IMR-90 (cell line): ENCODE measurements at regions not wholly inside any gene's neighbourhood (a gene's known extent, or its start where the extent isn't known, plus 50 kb on each side); places are given as distances from the start of the nearest gene placed in this dataset.

Source experiments
- ATAC-seq: fragments of 200-7000 bp; cut with Tn5 transposase; 2 replicates; pipeline ENCODE4 v1.9.1; 2020; ENCODE audit warnings: low read depth, mild to moderate bottlenecking, moderate library complexity
- BruUV-seq: library from RNA; stranded (reverse); fragments of 400-500 nt; replicated peaks from 2 replicates; lab custom pipeline; 2021; lab: Mats Ljungman, UMichigan
- CTCF ChIA-PET: fragments of 300-600 bp; formaldehyde crosslinking; extraction: SDS; loops from one replicate; lab custom pipeline; 2021; ENCODE audit warnings: antibody characterized with exemption; lab: Yijun Ruan, JAX
- POLR2A ChIA-PET: fragments of 300-600 bp; sonication (Branson Sonifier 250); formaldehyde crosslinking; loops from one replicate; lab custom pipeline; 2022; ENCODE audit warnings: antibody characterized with exemption; ENCODE audit not compliant: unreplicated experiment; lab: Charles Lee
- DNase-seq: peaks from one replicate; pipeline ENCODE4 v3.0.0; 2013
- H2AFZ ChIP-seq: replicated peaks from 2 replicates; pipeline ENCODE3; 2013; ENCODE audit warnings: low read length, mild to moderate bottlenecking; ENCODE audit not compliant: poor library complexity
- H2AK5ac ChIP-seq: 2 replicates; pipeline ENCODE4 v1.6.1; 2013; ENCODE audit warnings: low read depth, low read length, inconsistent platforms
- H2AK9ac ChIP-seq: replicated peaks from 2 replicates; pipeline ENCODE3; 2013; ENCODE audit warnings: mild to moderate bottlenecking, low read depth, low read length, moderate library complexity; ENCODE audit not compliant: poor library complexity
- H2BK120ac ChIP-seq: 2 replicates; pipeline ENCODE4 v1.6.1; 2013; ENCODE audit warnings: low read depth, low read length, inconsistent platforms
- H2BK15ac ChIP-seq: 3 replicates; pipeline ENCODE4 v1.6.1; 2013; ENCODE audit warnings: low read depth, low read length, inconsistent platforms
- H2BK20ac ChIP-seq: 2 replicates; pipeline ENCODE4 v1.6.1; 2013; ENCODE audit warnings: low read depth, mild to moderate bottlenecking, inconsistent platforms, low read length, moderate library complexity
- H2BK5ac ChIP-seq: 2 replicates; pipeline ENCODE4 v1.6.1; 2013; ENCODE audit warnings: mild to moderate bottlenecking, low read depth, low read length, inconsistent platforms; ENCODE audit not compliant: poor library complexity, severe bottlenecking
- H3K14ac ChIP-seq: replicated peaks from 2 replicates; pipeline ENCODE4 v1.6.1; 2013; ENCODE audit warnings: low read depth, low read length, inconsistent platforms
- H3K18ac ChIP-seq: 2 replicates; pipeline ENCODE4 v1.6.1; 2013; ENCODE audit warnings: low read depth, low read length, control low read depth
- H3K23ac ChIP-seq: 2 replicates; pipeline ENCODE4 v1.6.1; 2013; ENCODE audit warnings: low read depth, low read length, inconsistent platforms
- H3K27ac ChIP-seq: 2 replicates; pipeline ENCODE4 v1.5.1; 2013; ENCODE audit warnings: mild to moderate bottlenecking, control low read depth, low read length; ENCODE audit not compliant: insufficient read depth
- H3K27me3 ChIP-seq: 2 replicates; pipeline ENCODE4 v1.6.1; 2013; ENCODE audit warnings: low read length; ENCODE audit not compliant: control insufficient read depth, insufficient read depth
- H3K36me3 ChIP-seq: 2 replicates; pipeline ENCODE4 v1.6.1; 2013; ENCODE audit warnings: low read length, mixed read lengths; ENCODE audit not compliant: control insufficient read depth, insufficient read depth
- H3K4ac ChIP-seq: 2 replicates; pipeline ENCODE4 v1.6.1; 2013; ENCODE audit warnings: low read depth, low read length, inconsistent platforms
- H3K4me1 ChIP-seq: 2 replicates; pipeline ENCODE4 v1.6.1; 2013; ENCODE audit warnings: low read length, mixed read lengths; ENCODE audit not compliant: control insufficient read depth, insufficient read depth
- H3K4me2 ChIP-seq: 2 replicates; pipeline ENCODE4 v1.6.1; 2013; ENCODE audit warnings: low read depth, mild to moderate bottlenecking, control low read depth, low read length, moderate library complexity
- H3K4me3 ChIP-seq: 2 replicates; pipeline ENCODE4 v1.5.1; 2013; ENCODE audit warnings: low read depth, mild to moderate bottlenecking, control low read depth, low read length, moderate library complexity; ENCODE audit not compliant: insufficient read depth
- H3K56ac ChIP-seq: 2 replicates; pipeline ENCODE4 v1.6.1; 2013; ENCODE audit warnings: low read length, inconsistent platforms; ENCODE audit not compliant: insufficient read depth; ENCODE audit errors: extremely low read depth
- H3K79me1 ChIP-seq, 2 experiments: 2 replicates each; pipeline ENCODE4 v1.6.1; 2013; ENCODE audit warnings: low read length in 2 of 2, inconsistent platforms in 1 of 2, low read depth in 1 of 2
- H3K9ac ChIP-seq: 2 replicates; pipeline ENCODE4 v1.6.1; 2013; ENCODE audit warnings: low read depth, low read length, control low read depth
- H3K9me1 ChIP-seq: 2 replicates; pipeline ENCODE4 v1.6.1; 2013; ENCODE audit warnings: low read length, inconsistent platforms; ENCODE audit not compliant: insufficient read depth
- H3K9me3 ChIP-seq: 2 replicates; pipeline ENCODE4 v1.6.1; 2013; ENCODE audit warnings: low read length; ENCODE audit not compliant: control insufficient read depth, insufficient read depth
- H4K20me1 ChIP-seq: 2 replicates; pipeline ENCODE4 v1.6.1; 2013; ENCODE audit warnings: low read length, inconsistent platforms; ENCODE audit not compliant: insufficient read depth
- H4K5ac ChIP-seq: 2 replicates; pipeline ENCODE4 v1.6.1; 2013; ENCODE audit warnings: mild to moderate bottlenecking, low read depth, low read length, control low read depth
- H4K8ac ChIP-seq, 2 experiments: 2 replicates each; pipeline ENCODE4 v1.6.1; 2013; ENCODE audit warnings: low read depth in 2 of 2, low read length in 2 of 2, control low read depth in 1 of 2, inconsistent platforms in 1 of 2
- H4K91ac ChIP-seq: 2 replicates; pipeline ENCODE4 v1.6.1; 2013; ENCODE audit warnings: low read depth, low read length, inconsistent platforms; ENCODE audit not compliant: insufficient read depth
- FOS ChIP-seq: fragments of 150-350 bp; IDR thresholded peaks from 2 replicates; pipeline ENCODE4 v1.6.1; 2016; ENCODE audit warnings: low read depth, low read length
- POLR2A ChIP-seq: IDR thresholded peaks from 2 replicates; pipeline ENCODE4 v1.6.1; 2012; ENCODE audit warnings: mild to moderate bottlenecking, low read depth, low read length
- SMC3 ChIP-seq: fragments of 150-350 bp; IDR thresholded peaks from 2 replicates; pipeline ENCODE4 v1.6.1; 2016; ENCODE audit warnings: low read depth, mild to moderate bottlenecking, antibody characterized with exemption, low read length, moderate library complexity
- WGBS, 2 experiments: methylation state at CpG; one replicate each; pipeline versions ENCODE4 v1.1.5 to v1.1.7; 2013; ENCODE audit warnings: missing lambda C conversion rate in 2 of 2; ENCODE audit not compliant: insufficient read length in 1 of 2; ENCODE audit errors: extremely low coverage in 2 of 2; 5-methylcytosine and 5-hydroxymethylcytosine counted together
- dilution Hi-C: fragments of 300-500 bp; cut with HindIII; formaldehyde crosslinking; loops from one replicate; pipeline ENCODE4 v1.14.3; 2018; ENCODE audit warnings: low sequenced_read_pairs; ENCODE audit not compliant: unreplicated experiment
- in situ Hi-C: fragments of 300-500 bp; cut with MboI; formaldehyde crosslinking; loops from 3 replicates; pipeline ENCODE4 v1.14.3; 2019; ENCODE audit warnings: low sequenced_read_pairs, inconsistent platforms, mixed read lengths
- intact Hi-C: fragments of 100-400 bp; cut with micrococcal nuclease; formaldehyde crosslinking; loops from 2 replicates; pipeline ENCODE4 v1.10.0; 2022

DNA sequence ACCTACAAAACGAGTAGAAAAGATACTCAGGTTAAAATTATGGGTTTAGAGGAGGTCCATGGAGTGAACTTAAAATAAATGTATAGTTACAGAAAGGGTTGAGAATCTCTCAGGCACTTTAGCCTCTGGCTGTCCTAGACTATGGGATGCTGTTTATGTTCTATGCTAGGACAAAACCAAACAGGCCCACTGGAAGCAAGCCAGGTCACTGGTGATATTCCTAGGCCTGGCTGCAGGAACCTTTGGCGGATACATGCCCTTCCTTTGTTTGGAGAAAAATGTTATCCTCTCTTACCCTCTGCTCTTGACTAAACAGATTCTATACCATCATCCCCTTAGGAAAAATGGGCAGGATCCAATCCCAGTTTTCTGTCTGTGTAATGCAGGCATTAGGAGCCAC lies 90.7 kb upstream of the DUSP10 start:
- Histone ChIP-seq H3K4me1 (peaks cover 17% of the 10 kb centered on the region), H3K9ac (no peak overlapping the region), H3K9me3 (no peaks in the 10 kb centered on the region), H3K14ac (peak overlapping the region; percentile 51), H3K79me1 (no peaks in the 10 kb centered on the region), H3K36me3 (no peaks in the 10 kb centered on the region), H4K91ac (peak overlapping the region; percentile 33; the same call in 1 of the 2 replicates), H3K9me1 (peaks cover 7% of the 10 kb centered on the region), H3K27me3 (no peaks in the 10 kb centered on the region), H3K23ac (no peak overlapping the region), H3K56ac (no peak overlapping the region), H3K4me2 (no peak overlapping the region), H2BK5ac (no peak overlapping the region), H2AK9ac (no peak overlapping the region), H2BK20ac (peak overlapping the region; percentile 57; the same call in 1 of the 2 replicates), H3K27ac (no peak overlapping the region), H2BK120ac (peak overlapping the region; percentile 77), H3K4me3 (no peak overlapping the region), H2AK5ac (no peak overlapping the region; the same call in 1 of the 2 replicates), H2AFZ (no peak overlapping the region), H4K5ac (no peak overlapping the region), H4K8ac (peak overlapping the region; percentile 9 to 12; a peak in 2 of 4 replicates), H2BK15ac (peak overlapping the region; percentile 77; the same call in 2 of the 3 replicates), H3K4ac (peak overlapping the region; percentile 47), H4K20me1 (no peaks in the 10 kb centered on the region), H3K18ac (no peak overlapping the region)
- CTCF ChIA-PET: no interaction called here
- in situ Hi-C loops (no loop called here), dilution Hi-C loops (no loop called here), intact Hi-C loops (no loop called here)
- DNase-seq (no peak), ATAC-seq (peak; percentile 30)
- POLR2A ChIA-PET: no interaction called here
- TF ChIP-seq FOS: no peak
- TF ChIP-seq POLR2A: no peak
- TF ChIP-seq SMC3: no peak
- 67% methylated on average over 1 of the region's 2 CpGs; no CpG with 5 or more reads in 1 of the 2 experiments for WGBS, 2 experiments
- no TSS peak for BruUV-seq
